K562 (cell line): ENCODE measurements at regions not wholly inside any gene's neighbourhood (a gene's known extent, or its start where the extent isn't known, plus 50 kb on each side); places are given as distances from the start of the nearest gene placed in this dataset.

Source experiments
- C11orf30 ChIP-seq: fragments of 450-650 bp; IDR thresholded peaks from 2 replicates; pipeline ENCODE4 v1.6.1; 2016; ENCODE audit warnings: low read depth, mild to moderate bottlenecking
- EWSR1 ChIP-seq: fragments of 450-650 bp; IDR thresholded peaks from 2 replicates; pipeline ENCODE4 v1.6.1; 2018; ENCODE audit warnings: borderline replicate concordance, mild to moderate bottlenecking, low read depth, moderate library complexity; ENCODE audit not compliant: partially characterized antibody
- FOSL1 ChIP-seq: fragments of 200-800 bp; sonication (Bioruptor generic); conservative IDR thresholded peaks from 2 replicates; pipeline ENCODE4 v1.6.1; 2016; ENCODE audit warnings: missing genetic modification characterization, missing compliant biosample characterization
- HMG20B ChIP-seq: fragments of 250-450 bp; sonication (Bioruptor Pico); IDR thresholded peaks from 2 replicates; pipeline ENCODE4 v1.5.0; 2021; ENCODE audit warnings: mild to moderate bottlenecking
- JUND ChIP-seq, 2 experiments: IDR thresholded peaks; 2 replicates in 1 of 2; 3 replicates in 1 of 2; pipeline ENCODE4 v1.6.1; 2011; ENCODE audit warnings: borderline replicate concordance in 2 of 2, low read depth in 2 of 2, low read length in 2 of 2, improper control_type of control experiment in 1 of 2, missing biosample characterization in 1 of 2, missing genetic modification characterization in 1 of 2, missing genetic modification reagents in 1 of 2
- MCM3 ChIP-seq: fragments of 450-650 bp; IDR thresholded peaks from 2 replicates; pipeline ENCODE4 v1.6.1; 2016
- POU5F1 ChIP-seq: fragments of 150-350 bp; IDR thresholded peaks from 2 replicates; pipeline ENCODE4 v1.6.1; 2014; ENCODE audit warnings: borderline replicate concordance, low read length, low read depth, mild to moderate bottlenecking; ENCODE audit not compliant: partially characterized antibody
- PTTG1 ChIP-seq: fragments of 450-650 bp; IDR thresholded peaks from 2 replicates; pipeline ENCODE4 v1.6.1; 2016; ENCODE audit warnings: low read depth, mild to moderate bottlenecking, missing genetic modification characterization, missing compliant biosample characterization
- RCOR1 ChIP-seq, 2 experiments: IDR thresholded peaks; 2 replicates each; pipeline ENCODE4 v1.6.1; 2012; ENCODE audit warnings: low read depth in 2 of 2, low read length in 2 of 2, borderline replicate concordance in 1 of 2, improper control_type of control experiment in 1 of 2
- SPI1 ChIP-seq: IDR thresholded peaks from 2 replicates; pipeline ENCODE4 v1.6.1; 2011; ENCODE audit warnings: low read depth, low read length, control low read depth, borderline replicate concordance
- TBL1XR1 ChIP-seq, 2 experiments: IDR thresholded peaks; 2 replicates each; pipeline ENCODE4 v1.6.1; 2012; ENCODE audit warnings: improper control_type of control experiment in 2 of 2, low read length in 2 of 2, mild to moderate bottlenecking in 1 of 2
- ZFP36 ChIP-seq: fragments of 150-350 bp; IDR thresholded peaks from 2 replicates; pipeline ENCODE4 v1.6.1; 2018; ENCODE audit warnings: low read length, low read depth; ENCODE audit not compliant: partially characterized antibody
- ZKSCAN1 ChIP-seq: fragments of 150-350 bp; IDR thresholded peaks from 2 replicates; pipeline ENCODE4 v1.6.1; 2016; ENCODE audit warnings: low read depth, low read length
- ZNF431 ChIP-seq: sonication (generic); formaldehyde crosslinking; IDR thresholded peaks from 2 replicates; pipeline ENCODE4 v1.8.0; 2022; ENCODE audit warnings: mild to moderate bottlenecking, missing genetic modification reagents
- ZNF584 ChIP-seq: fragments of 200-800 bp; sonication (Bioruptor generic); IDR thresholded peaks from 2 replicates; pipeline ENCODE4 v1.6.1; 2016; ENCODE audit warnings: low read depth, mild to moderate bottlenecking, missing genetic modification characterization, missing compliant biosample characterization
- TF ChIP-seq, protein P1 (sequence below): fragments of 450-650 bp; IDR thresholded peaks from 2 replicates; pipeline ENCODE4 v1.6.1; 2017; ENCODE audit warnings: antibody characterized with exemption, mild to moderate bottlenecking
- TF ChIP-seq, protein P2 (sequence below): fragments of 200-800 bp; sonication (Bioruptor generic); IDR thresholded peaks from 2 replicates; pipeline ENCODE4 v1.6.1; 2017; ENCODE audit warnings: missing genetic modification characterization, missing compliant biosample characterization

DNA sequence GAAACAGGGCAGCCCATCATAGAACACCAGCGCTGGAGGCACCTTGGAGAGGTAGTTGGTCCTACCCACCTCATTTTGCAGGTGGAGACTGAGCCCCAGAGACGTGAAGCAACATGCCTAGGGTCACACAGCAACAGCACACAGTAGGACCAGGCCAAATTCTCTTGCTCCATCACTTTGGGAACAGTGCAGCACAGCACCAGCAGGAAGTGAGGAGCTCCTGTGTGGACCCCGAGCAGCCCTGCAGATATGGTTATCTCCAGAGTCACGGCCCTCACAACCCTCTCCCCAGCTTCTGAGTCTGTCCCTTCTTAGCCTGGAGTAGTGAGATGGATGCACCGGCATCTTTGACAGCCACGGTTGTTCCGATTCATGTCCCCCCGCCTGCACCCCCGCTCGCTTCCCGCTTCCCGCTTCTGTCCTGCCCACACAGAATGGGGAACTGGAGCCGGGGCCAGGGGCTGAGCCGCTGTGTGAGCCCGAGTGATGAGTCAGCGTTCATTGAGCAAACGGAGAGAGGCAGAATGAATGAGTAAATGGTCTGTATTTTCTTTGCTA is 72.6 kb upstream of the DUSP22 start (continued):
- no peak for TF ChIP-seq RCOR1 (IDR thresholded peaks at IDR 0.05; ENCODE audit: borderline replicate concordance in 1 of 2, low read depth in 2 of 2, low read length in 2 of 2)
- TF ChIP-seq POU5F1: no peak
- no peak for TF ChIP-seq MCM3
- TF ChIP-seq TBL1XR1 (IDR thresholded peaks at IDR 0.05; ENCODE audit: low read length in 2 of 2): no peak
- TF ChIP-seq C11orf30: peak; percentile 98
- TF ChIP-seq HMG20B: no peak
- no peak for TF ChIP-seq PTTG1
- TF ChIP-seq, protein P1, sequence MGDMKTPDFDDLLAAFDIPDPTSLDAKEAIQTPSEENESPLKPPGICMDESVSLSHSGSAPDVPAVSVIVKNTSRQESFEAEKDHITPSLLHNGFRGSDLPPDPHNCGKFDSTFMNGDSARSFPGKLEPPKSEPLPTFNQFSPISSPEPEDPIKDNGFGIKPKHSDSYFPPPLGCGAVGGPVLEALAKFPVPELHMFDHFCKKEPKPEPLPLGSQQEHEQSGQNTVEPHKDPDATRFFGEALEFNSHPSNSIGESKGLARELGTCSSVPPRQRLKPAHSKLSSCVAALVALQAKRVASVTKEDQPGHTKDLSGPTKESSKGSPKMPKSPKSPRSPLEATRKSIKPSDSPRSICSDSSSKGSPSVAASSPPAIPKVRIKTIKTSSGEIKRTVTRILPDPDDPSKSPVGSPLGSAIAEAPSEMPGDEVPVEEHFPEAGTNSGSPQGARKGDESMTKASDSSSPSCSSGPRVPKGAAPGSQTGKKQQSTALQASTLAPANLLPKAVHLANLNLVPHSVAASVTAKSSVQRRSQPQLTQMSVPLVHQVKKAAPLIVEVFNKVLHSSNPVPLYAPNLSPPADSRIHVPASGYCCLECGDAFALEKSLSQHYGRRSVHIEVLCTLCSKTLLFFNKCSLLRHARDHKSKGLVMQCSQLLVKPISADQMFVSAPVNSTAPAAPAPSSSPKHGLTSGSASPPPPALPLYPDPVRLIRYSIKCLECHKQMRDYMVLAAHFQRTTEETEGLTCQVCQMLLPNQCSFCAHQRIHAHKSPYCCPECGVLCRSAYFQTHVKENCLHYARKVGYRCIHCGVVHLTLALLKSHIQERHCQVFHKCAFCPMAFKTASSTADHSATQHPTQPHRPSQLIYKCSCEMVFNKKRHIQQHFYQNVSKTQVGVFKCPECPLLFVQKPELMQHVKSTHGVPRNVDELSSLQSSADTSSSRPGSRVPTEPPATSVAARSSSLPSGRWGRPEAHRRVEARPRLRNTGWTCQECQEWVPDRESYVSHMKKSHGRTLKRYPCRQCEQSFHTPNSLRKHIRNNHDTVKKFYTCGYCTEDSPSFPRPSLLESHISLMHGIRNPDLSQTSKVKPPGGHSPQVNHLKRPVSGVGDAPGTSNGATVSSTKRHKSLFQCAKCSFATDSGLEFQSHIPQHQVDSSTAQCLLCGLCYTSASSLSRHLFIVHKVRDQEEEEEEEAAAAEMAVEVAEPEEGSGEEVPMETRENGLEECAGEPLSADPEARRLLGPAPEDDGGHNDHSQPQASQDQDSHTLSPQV: no peak
- no peak for TF ChIP-seq ZNF431 (CRISPR knock-in tag)
- peak; percentile 85 for TF ChIP-seq JUND (IDR thresholded peaks at IDR 0.05; ENCODE audit: borderline replicate concordance, low read depth, low read length)
- peak; percentile 79; the same call in 1 of the 3 replicates for TF ChIP-seq JUND (tag; IDR thresholded peaks at IDR 0.05; ENCODE audit: borderline replicate concordance, low read depth, low read length)
- no peak for TF ChIP-seq EWSR1
- peak; percentile 96 for TF ChIP-seq SPI1
- TF ChIP-seq ZNF584 (CRISPR knock-in tag): no peak
- TF ChIP-seq ZKSCAN1: peak; percentile 98
- peak; percentile 73 for TF ChIP-seq FOSL1 (tag)
- TF ChIP-seq ZFP36: peak; percentile 28
- TF ChIP-seq, protein P2, sequence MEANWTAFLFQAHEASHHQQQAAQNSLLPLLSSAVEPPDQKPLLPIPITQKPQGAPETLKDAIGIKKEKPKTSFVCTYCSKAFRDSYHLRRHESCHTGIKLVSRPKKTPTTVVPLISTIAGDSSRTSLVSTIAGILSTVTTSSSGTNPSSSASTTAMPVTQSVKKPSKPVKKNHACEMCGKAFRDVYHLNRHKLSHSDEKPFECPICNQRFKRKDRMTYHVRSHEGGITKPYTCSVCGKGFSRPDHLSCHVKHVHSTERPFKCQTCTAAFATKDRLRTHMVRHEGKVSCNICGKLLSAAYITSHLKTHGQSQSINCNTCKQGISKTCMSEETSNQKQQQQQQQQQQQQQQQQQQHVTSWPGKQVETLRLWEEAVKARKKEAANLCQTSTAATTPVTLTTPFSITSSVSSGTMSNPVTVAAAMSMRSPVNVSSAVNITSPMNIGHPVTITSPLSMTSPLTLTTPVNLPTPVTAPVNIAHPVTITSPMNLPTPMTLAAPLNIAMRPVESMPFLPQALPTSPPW (CRISPR knock-in tag): peak; percentile 63
